Spleen (tissue), 11 donors: ENCODE measurements at regions not wholly inside any gene's neighbourhood (a gene's known extent, or its start where the extent isn't known, plus 50 kb on each side); places are given as distances from the start of the nearest gene placed in this dataset.

ENCODE experiments used
- DNase-seq: peaks from one replicate; pipeline ENCODE4 v3.0.0-alpha.2; 2020
- H3K27ac ChIP-seq, 8 donors: fragments of 200-600 bp; sonication (generic) in 7 of 8; 1 replicate in 4 of 8; 2 replicates in 4 of 8; pipeline versions ENCODE4 v1.5.0 to v1.8.0; 2016 to 2021; ENCODE audit warnings: inconsistent platforms in 4 of 8, mild to moderate bottlenecking in 4 of 8, moderate library complexity in 1 of 8
- H3K27me3 ChIP-seq, 7 donors: fragments of 200-600 bp; sonication (generic) in 6 of 7; replicated peaks in 1 of 7; 1 replicate in 4 of 7; 2 replicates in 3 of 7; pipeline versions ENCODE4 v1.5.0 to v1.8.0; 2016 to 2021; ENCODE audit warnings: inconsistent platforms in 3 of 7, mild to moderate bottlenecking in 1 of 7
- H3K36me3 ChIP-seq, 6 donors: fragments of 200-600 bp; sonication (generic) in 5 of 6; 1 replicate in 4 of 6; 2 replicates in 2 of 6; pipeline versions ENCODE4 v1.5.0 to v1.8.0; 2016 to 2021; ENCODE audit warnings: inconsistent platforms in 2 of 6
- H3K4me1 ChIP-seq, 6 donors: fragments of 200-600 bp; sonication (generic) in 5 of 6; 1 replicate in 3 of 6; 2 replicates in 3 of 6; pipeline versions ENCODE4 v1.5.0 to v1.8.0; 2016 to 2021; ENCODE audit warnings: inconsistent platforms in 3 of 6
- H3K4me3 ChIP-seq, 8 donors: fragments of 200-600 bp; sonication (generic) in 7 of 8; 1 replicate in 4 of 8; 2 replicates in 4 of 8; pipeline versions ENCODE4 v1.5.0 to v1.8.0; 2016 to 2021; ENCODE audit warnings: inconsistent platforms in 4 of 8, mild to moderate bottlenecking in 4 of 8, moderate library complexity in 2 of 8
- H3K9me3 ChIP-seq, 8 donors: fragments of 200-600 bp; sonication (generic) in 7 of 8; 1 replicate in 4 of 8; 2 replicates in 4 of 8; pipeline versions ENCODE4 v1.5.0 to v1.8.0; 2016 to 2021; ENCODE audit warnings: inconsistent platforms in 4 of 8
- CTCF ChIP-seq, 11 experiments: fragments of 200-600 bp in 7 of 11; fragments of 450-650 bp in 4 of 11; sonication (generic) in 4 of 11; IDR thresholded peaks in 8 of 11; conservative IDR thresholded peaks in 3 of 11; 1 replicate in 7 of 11; 2 replicates in 4 of 11; pipeline versions ENCODE4 v1.4.0 to v1.8.0; 2016 to 2021; ENCODE audit warnings: antibody characterized with exemption in 11 of 11, inconsistent platforms in 4 of 11, mild to moderate bottlenecking in 1 of 11
- POLR2A ChIP-seq, 3 donors: fragments of 450-650 bp; IDR thresholded peaks; one replicate each; pipeline ENCODE4 v1.5.1; 2017; ENCODE audit warnings: antibody characterized with exemption in 3 of 3, mild to moderate bottlenecking in 1 of 3
- POLR2AphosphoS5 ChIP-seq, 3 donors: sonication (generic); formaldehyde crosslinking; IDR thresholded peaks; one replicate each; pipeline ENCODE4 v1.5.1; 2017; ENCODE audit warnings: antibody characterized with exemption in 3 of 3
- WGBS, 5 donors: extraction: QIAGEN DNeasy Blood & Tissue Kit in 3 of 5; methylation state at CpG; one replicate each; pipeline versions ENCODE4 v1.1.5 to v1.1.7; 2013 to 2018; 5-methylcytosine and 5-hydroxymethylcytosine counted together
- intact Hi-C: fragments of 100-400 bp; cut with DNase I; formaldehyde crosslinking; loops from one replicate; pipeline ENCODE4 v1.15.0; 2023; ENCODE audit warnings: low total_unique reads
- donor health status: healthy with polysubstance abuse.
- donor health status: DM: no; HTN: no; CAD: no; lungs with moderate emphysema.
- donor health status: DM: no; HTN: no; CAD: no.
- donor health status: Bipolar disorder and iron deficiency.
- donor health status: healthy.
- donor health status: DM: no; HTN: no; CAD: no.
- donor health status: DM: yes; HTN: yes; CAD: no.

- intact Hi-C loops, result no loop called here
- Histone ChIP-seq H3K4me1 (no peaks in the 10 kb centered on the region), H3K9me3 (no peaks in the 10 kb centered on the region), H3K27ac (no peak overlapping the region), H3K4me3 (no peak overlapping the region), H3K27me3 (no peaks in the 10 kb centered on the region), H3K36me3 (no peaks in the 10 kb centered on the region)
- TF ChIP-seq CTCF (IDR thresholded peaks at IDR 0.05 in 8 of 11, conservative IDR thresholded peaks at IDR 0.05 in 3 of 11), result no peak
- TF ChIP-seq POLR2AphosphoS5 (IDR thresholded peaks at IDR 0.05), result no peak
- no peak for DNase-seq
- 23 to 48% (median 38%) methylated on average over 1 of the region's 1 CpG for WGBS, 5 donors
Observed at GRCh38 chr11:43123443-43123842, 188.4 kb upstream of the API5 start.

GRCh38 chr11:43124272-43124935, 187.4 kb upstream of the API5 start:
- no peaks in the 10 kb centered on the region for H3K27me3 ChIP-seq
- H3K27ac ChIP-seq, result no peak overlapping the region
- no peak overlapping the region for H3K4me3 ChIP-seq
- no peaks in the 10 kb centered on the region for H3K4me1 ChIP-seq
- intact Hi-C loops, result no loop called here
- WGBS, 5 donors, result 69 to 82% (median 77%) methylated on average over 3 of the region's 3 CpGs
- DNase-seq, result no peak
- H3K9me3 ChIP-seq, result no peaks in the 10 kb centered on the region
- H3K36me3 ChIP-seq, result no peaks in the 10 kb centered on the region
- TF ChIP-seq POLR2AphosphoS5 (IDR thresholded peaks at IDR 0.05), result no peak
- no peak for TF ChIP-seq CTCF (IDR thresholded peaks at IDR 0.05 in 8 of 11, conservative IDR thresholded peaks at IDR 0.05 in 3 of 11)
- TF ChIP-seq POLR2A (IDR thresholded peaks at IDR 0.05), result no peak

GRCh38 chr11:43129329-43129728, 182.5 kb upstream of the API5 start:
- intact Hi-C loops, result no loop called here
- TF ChIP-seq POLR2AphosphoS5 (IDR thresholded peaks at IDR 0.05), result no peak
- DNase-seq, result no peak
- H3K36me3 ChIP-seq, result no peaks in the 10 kb centered on the region
- no peak overlapping the region for H3K4me3 ChIP-seq
- no peaks in the 10 kb centered on the region for H3K9me3 ChIP-seq
- no peaks in the 10 kb centered on the region for H3K4me1 ChIP-seq
- H3K27me3 ChIP-seq, result no peaks in the 10 kb centered on the region
- 85 to 94% (median 89%) methylated on average over 2 of the region's 2 CpGs for WGBS, 5 donors
- no peak overlapping the region for H3K27ac ChIP-seq

GRCh38 chr11:43130616-43131015, 181.2 kb upstream of the API5 start:
- intact Hi-C loops, result no loop called here
- H3K4me1 ChIP-seq, result no peaks in the 10 kb centered on the region
- no peak overlapping the region for H3K4me3 ChIP-seq
- 3 to 9% (median 5%) methylated on average over 2 of the region's 2 CpGs for WGBS, 5 donors
- H3K36me3 ChIP-seq, result no peaks in the 10 kb centered on the region
- H3K27me3 ChIP-seq, result no peaks in the 10 kb centered on the region
- H3K27ac ChIP-seq, result no peak overlapping the region
- DNase-seq, result no peak
- H3K9me3 ChIP-seq, result no peaks in the 10 kb centered on the region
- TF ChIP-seq CTCF (IDR thresholded peaks at IDR 0.05 in 8 of 11, conservative IDR thresholded peaks at IDR 0.05 in 3 of 11) (no peak), POLR2AphosphoS5 (IDR thresholded peaks at IDR 0.05) (no peak), POLR2A (IDR thresholded peaks at IDR 0.05) (no peak)
